ENCODE measurements at regions not wholly inside any gene's neighbourhood (a gene's known extent, or its start where the extent isn't known, plus 50 kb on each side); places are given as distances from the start of the nearest gene placed in this dataset.

GRCh38 chr2:129375632-129376425, 603.6 kb upstream of the RAB6C start:
- DNase-seq (ENCODE audit: low read depth): no peak
- no peak overlapping the region for H3K4me3 ChIP-seq (ENCODE audit: low read depth, low read length)
- no peak for TF ChIP-seq CTCF (IDR thresholded peaks at IDR 0.05; ENCODE audit: control insufficient read depth, extremely low read depth, insufficient read depth)

- no peak for DNase-seq (ENCODE audit: low read depth)
- no peak for TF ChIP-seq CTCF (IDR thresholded peaks at IDR 0.05; ENCODE audit: control insufficient read depth, extremely low read depth, insufficient read depth)
- H3K4me3 ChIP-seq (ENCODE audit: low read depth, low read length): no peak overlapping the region
These were observed 602.9 kb upstream of the RAB6C start for GRCh38 chr2:129376426-129377077.

GRCh38 chr2:129377078-129377469, 602.4 kb upstream of the RAB6C start:
- DNase-seq (ENCODE audit: low read depth): no peak
- no peak for TF ChIP-seq CTCF (IDR thresholded peaks at IDR 0.05; ENCODE audit: control insufficient read depth, extremely low read depth, insufficient read depth)

GRCh38 chr2:129378186-129378585, 601.3 kb upstream of the RAB6C start:
- no peak overlapping the region for H3K4me3 ChIP-seq (ENCODE audit: low read depth, low read length)

More at GRCh38 chr2:129377078-129377469, 602.4 kb upstream of the RAB6C start:
- no peak overlapping the region for H3K4me3 ChIP-seq (ENCODE audit: low read depth, low read length)

GRCh38 chr2:129379411-129379810, 600.1 kb upstream of the RAB6C start:
- H3K4me3 ChIP-seq (ENCODE audit: low read depth, low read length): no peak overlapping the region
- TF ChIP-seq CTCF (IDR thresholded peaks at IDR 0.05; ENCODE audit: control insufficient read depth, extremely low read depth, insufficient read depth): no peak
- DNase-seq (ENCODE audit: low read depth): no peak

More at GRCh38 chr2:129378186-129378585, 601.3 kb upstream of the RAB6C start:
- no peak for TF ChIP-seq CTCF (IDR thresholded peaks at IDR 0.05; ENCODE audit: control insufficient read depth, extremely low read depth, insufficient read depth)
- no peak for DNase-seq (ENCODE audit: low read depth)

- no peak for TF ChIP-seq CTCF (IDR thresholded peaks at IDR 0.05; ENCODE audit: control insufficient read depth, extremely low read depth, insufficient read depth)
- H3K4me3 ChIP-seq (ENCODE audit: low read depth, low read length): no peak overlapping the region
- no peak for DNase-seq (ENCODE audit: low read depth)
These were observed 597.7 kb upstream of the RAB6C start for GRCh38 chr2:129381789-129382188.

All from LNCaP clone FGC (cell line).